GM12892 (cell line): ENCODE measurements at regions not wholly inside any gene's neighbourhood (a gene's known extent, or its start where the extent isn't known, plus 50 kb on each side); places are given as distances from the start of the nearest gene placed in this dataset.
"Not testable (repeated sequence)": the region's sequence is repeated elsewhere in the genome, so short reads cannot be mapped to it uniquely, and the experiment has no call there.

Experiments
- DNase-seq: peaks from one replicate; pipeline ENCODE4 v3.0.0; 2011; ENCODE audit not compliant: insufficient read length
- FAIRE-seq: peaks from 2 replicates; lab custom pipeline; 2011; peaks lifted over from hg19 to GRCh38; lab: Jason Lieb, UNC
- POLR2A ChIP-seq: IDR thresholded peaks from 2 replicates; pipeline ENCODE4 v1.6.1; 2011; ENCODE audit warnings: low read depth, low read length, control low read depth
- POLR2AphosphoS5 ChIP-seq: IDR thresholded peaks from 2 replicates; pipeline ENCODE4 v1.6.1; 2011; ENCODE audit warnings: low read depth, low read length, control low read depth
- TAF1 ChIP-seq: IDR thresholded peaks from 2 replicates; pipeline ENCODE4 v1.6.1; 2011; ENCODE audit warnings: low read depth, mild to moderate bottlenecking, control low read depth, low read length, borderline replicate concordance

DNA sequence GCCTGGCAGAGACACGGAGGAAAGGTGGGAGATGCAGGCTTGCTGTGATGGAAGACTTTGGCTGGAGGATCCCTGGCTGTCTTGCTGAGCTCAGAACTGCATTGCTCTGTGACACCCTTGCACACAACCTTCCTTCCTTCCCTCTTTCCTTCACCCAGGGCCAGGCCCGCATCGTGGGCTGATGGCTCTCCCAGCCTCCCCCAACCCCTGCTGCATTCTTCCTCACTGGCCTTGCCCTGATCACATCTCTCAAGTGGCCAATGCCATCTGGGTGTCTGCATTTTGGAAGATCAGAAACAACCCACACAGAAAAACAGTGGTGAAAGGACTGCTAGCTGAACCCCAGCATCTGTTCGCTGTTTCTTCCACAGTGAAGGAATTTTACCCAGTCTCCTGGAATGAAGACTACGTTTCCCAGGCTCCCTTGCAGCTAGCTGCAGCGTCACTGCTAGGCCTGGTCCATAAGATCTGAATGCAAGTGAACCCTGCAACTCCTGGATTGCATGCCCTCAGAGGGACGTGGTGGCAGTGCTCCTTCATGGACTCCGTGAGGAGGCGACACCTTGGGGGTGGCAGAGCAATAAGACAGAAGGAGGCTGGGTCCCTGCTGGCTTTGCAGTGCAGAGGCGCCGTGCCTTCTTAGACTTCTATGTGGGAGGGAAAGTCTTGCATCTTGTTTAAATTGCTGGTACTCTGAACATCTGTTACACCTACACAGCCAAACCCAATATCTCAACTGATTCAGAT, 78.9 kb upstream of the YWHAQ start:
- no peak for FAIRE-seq
- no peak for DNase-seq
- TF ChIP-seq POLR2AphosphoS5 (no peak), POLR2A (no peak), TAF1 (no peak)

DNA sequence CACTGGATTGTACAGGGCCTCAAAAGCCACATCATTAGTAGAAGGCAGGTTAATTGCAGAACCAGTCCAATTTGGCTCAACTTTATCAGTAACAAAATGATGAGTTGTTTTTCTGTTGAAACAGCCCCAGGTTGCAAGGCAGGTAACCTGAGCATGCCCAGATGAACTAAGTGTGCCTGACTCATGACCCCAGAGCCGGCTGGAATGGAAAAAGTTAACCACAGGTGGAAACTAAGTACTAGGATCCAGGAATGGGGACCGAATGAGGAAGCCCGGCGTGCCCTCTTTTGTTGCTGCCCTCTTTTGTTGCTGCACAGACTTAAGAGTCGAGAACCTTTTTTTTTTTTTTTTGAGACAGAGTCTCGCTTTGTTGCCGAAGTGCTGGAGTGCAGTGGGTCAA, 79.5 kb upstream of the YWHAQ start:
- TF ChIP-seq POLR2AphosphoS5 (no peak), POLR2A (no peak), TAF1 (no peak)
- DNase-seq: no peak
- no peak for FAIRE-seq

DNA sequence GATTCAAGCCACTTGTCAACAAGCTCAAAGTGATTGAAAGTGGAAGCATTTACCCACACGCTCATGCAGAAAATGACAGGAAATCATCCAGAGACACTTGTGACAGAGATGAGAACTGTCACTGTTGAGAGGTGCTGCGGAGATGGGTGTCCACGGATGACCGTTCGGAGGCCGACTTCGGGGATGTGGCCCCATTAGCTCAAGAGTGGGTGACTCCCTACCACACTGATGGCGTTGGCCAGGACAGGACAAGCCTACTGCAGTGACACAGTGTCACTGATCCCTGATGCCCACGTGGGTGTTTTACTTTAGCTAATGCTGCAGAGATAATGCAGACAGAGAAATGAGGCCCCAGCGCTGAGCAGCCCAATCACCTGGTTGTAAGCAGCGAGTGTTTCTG, 81.5 kb upstream of the YWHAQ start:
- no peak for TF ChIP-seq POLR2A
- TF ChIP-seq TAF1: no peak
- no peak for TF ChIP-seq POLR2AphosphoS5
- DNase-seq: no peak
- peak; percentile 57 for FAIRE-seq

DNA sequence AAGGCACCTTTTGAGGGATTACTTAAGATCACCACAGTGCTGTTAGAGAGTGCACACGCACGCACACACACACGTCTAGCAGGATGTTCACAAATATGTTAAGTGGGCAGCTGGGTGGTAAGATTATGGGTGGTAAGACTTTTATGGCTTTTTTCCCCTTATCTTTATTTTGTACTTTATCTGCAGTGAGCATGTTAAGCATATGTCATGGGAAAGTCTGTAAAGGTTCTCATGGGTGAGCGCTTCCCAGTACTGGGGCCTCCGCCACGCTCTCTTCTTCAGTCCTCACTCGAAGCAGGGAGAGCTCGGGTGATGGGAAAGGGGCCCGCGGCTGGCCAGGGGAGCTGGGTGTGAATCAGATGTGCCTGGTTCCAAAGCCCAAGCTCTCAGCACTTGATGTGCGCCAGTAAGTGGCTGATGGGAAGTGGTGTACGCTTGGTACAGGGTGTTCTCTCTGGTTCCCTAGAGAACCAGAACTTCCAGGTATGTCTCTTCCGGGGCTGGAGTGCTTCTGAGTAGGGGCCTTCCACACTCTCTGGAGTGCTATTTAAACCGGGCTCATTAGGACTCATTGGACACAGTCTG, 83.9 kb upstream of the YWHAQ start:
- no peak for DNase-seq
- TF ChIP-seq POLR2A (no peak), POLR2AphosphoS5 (no peak), TAF1 (no peak)
- FAIRE-seq: no peak

DNA sequence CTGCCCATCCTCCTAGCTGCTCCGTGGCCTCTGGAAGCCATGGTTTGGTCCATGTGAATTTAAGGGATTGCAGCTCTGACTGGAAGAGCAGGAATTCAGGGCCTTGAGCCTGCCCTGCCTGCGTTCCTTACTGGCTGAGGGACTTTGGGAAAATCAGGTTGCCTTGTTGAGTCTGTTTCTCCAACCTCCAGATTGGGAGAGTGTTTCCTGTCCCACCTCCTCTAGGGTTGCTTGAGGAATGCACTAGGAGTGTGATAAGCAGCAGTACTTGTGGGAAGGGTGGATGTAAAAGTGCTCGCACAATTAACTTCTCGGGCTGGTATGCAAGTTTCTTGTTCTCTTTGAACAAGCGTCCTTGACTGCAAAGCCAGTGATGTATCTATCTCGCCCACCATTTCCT, 84.4 kb upstream of the YWHAQ start:
- FAIRE-seq (no peak), DNase-seq (no peak)
- TF ChIP-seq POLR2A (no peak), POLR2AphosphoS5 (no peak), TAF1 (no peak)

DNA sequence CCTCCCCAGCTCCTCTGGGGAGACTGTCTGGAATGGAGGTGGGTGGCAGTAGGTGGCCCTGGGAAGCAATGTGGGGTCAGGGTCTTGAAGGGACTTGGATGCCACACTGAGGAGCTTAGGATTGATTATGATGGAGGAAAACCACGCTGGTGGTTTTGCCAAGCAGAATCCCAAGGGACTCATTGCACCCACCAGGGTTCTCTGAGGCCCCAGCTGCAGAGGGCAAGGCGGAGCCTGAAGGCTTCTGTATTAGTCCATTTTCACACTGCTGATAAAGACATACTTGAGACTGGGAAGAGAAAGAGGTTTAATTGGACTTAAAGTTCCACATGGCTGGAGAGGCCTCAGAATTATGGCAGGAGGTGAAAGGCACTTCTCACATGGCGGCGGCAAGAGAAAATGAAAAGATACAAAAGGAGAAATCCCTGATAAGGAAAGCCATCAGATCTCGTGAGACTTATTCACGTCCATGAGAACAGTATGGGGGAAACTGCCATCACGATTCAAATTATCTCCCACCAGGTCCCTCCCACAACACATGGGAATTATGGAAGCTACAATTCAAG, 87.2 kb upstream of the YWHAQ start:
- FAIRE-seq: no peak
- DNase-seq: no peak
- no peak for TF ChIP-seq POLR2AphosphoS5
- no peak for TF ChIP-seq POLR2A
- no peak for TF ChIP-seq TAF1

DNA sequence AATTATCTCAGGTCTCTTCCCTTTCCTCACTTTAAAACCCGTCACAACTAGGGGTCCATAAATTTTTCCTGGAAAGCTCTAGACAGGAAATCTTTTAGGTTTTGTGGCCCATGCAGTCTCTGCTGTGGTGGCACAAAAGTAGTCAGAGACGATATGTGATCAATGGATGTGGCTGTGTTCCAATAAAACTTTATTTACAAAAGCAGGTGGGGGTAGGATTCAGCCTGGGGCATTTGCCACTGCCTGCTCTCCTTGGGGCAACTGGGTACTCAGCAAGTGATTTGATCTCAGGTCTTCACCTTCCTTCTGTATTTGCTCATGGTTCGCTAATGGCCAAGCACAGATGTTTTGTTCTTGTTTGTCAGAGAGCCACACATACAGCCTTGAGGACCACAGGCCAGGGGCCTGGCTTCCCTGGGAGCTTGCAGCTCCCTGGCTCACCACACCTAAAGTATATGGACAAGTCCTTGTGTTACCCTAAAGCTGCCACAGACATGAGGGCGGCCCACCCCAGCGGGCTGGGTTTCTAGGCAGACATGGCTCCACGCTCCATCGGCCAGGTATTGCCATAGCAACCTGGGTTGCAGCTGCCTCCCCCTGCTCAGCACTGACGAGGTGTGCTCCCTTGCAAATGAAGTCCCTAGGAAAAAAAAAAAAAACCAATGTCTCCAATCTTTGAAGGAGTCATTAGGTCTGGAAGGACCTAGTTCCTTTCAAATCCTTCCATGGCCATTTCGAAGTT, 89.7 kb upstream of the YWHAQ start:
- no peak for FAIRE-seq
- TF ChIP-seq POLR2AphosphoS5 (no peak), POLR2A (no peak), TAF1 (no peak)
- DNase-seq: no peak

DNA sequence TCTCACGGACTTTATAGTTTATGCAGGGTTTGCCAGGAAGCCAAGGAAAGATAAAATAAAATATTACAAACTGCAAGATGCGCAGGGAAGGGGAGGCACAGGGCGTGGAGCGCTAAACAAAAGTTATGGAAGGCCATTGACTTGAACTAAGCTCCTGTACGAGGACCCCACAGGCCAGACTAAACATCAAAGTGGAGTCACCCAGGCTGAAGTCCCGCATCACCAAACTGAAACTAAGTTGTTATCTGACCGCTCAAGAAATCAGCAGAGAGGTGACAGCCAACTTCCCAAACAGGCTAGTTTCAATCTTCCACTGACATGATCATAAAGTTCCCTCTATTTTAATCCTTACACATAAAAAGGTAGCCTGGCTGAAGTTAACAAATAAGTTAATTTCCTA, 90.5 kb upstream of the YWHAQ start:
- TF ChIP-seq POLR2AphosphoS5: no peak
- no peak for TF ChIP-seq POLR2A
- TF ChIP-seq TAF1: no peak
- FAIRE-seq (no peak), DNase-seq (no peak)

DNA sequence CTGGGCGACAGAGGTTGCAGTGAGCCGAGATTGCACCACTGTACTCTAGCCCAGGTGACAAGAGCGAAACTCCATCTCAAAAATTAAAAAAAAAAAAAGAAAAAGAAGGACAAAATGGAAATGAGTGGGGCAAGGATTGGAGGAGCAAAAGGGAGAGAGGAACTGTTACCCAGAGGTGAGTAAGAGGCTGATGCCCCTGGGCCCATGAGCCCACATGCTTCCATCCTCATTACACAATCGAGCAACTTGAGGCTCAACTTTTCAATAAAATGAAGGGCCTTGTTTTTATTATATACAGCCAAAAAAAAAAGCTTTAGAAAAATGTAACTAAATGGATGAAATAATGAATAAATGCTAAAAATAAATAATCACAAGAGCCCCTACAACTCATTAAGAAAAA, 91.7 kb upstream of the YWHAQ start:
- no peak for TF ChIP-seq TAF1
- no peak for TF ChIP-seq POLR2A
- no peak for TF ChIP-seq POLR2AphosphoS5
- FAIRE-seq (no peak), DNase-seq (no peak)

DNA sequence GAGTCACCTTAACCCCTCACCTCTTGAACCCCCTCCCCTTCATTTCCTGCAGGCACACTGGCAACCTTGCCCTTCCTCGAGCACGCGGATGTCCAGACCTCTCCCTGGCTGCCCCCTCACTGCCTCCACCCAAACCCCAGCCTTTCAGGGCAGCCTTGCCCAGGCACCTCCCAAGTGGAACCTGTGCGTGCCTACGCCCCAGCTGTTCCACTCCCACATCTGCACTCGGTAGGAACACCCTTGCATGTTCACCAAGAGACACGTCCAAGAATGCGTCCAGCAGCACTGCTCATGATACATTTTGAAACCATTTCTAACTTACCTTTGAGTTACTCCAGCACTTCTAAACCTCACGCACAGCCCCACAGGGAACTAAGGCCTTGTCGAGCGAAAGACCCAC, 93.8 kb upstream of the YWHAQ start:
- FAIRE-seq (no peak), DNase-seq (no peak)
- TF ChIP-seq POLR2A (no peak), POLR2AphosphoS5 (no peak), TAF1 (no peak)

DNA sequence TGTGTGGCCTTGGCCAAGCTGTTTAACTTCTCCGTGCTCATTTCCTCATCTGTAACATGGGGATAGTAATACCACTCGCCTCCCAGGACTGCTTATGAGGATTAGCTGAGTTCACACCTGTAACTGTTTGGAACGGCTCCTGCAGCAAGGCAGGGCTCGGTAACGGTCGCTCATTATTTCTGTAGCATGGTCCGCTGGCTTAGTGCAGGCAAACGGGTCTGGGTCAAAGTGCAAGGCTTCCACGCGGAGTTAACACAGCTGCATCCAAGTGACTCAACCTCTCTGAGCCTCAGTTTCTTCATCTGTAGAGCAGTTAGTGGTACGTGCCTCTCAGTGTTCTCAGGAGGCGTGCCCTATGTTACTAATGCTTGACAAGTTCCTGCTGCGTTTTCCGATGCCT, 94.3 kb upstream of the YWHAQ start:
- DNase-seq (no peak), FAIRE-seq (no peak)
- TF ChIP-seq TAF1: no peak
- TF ChIP-seq POLR2AphosphoS5: no peak
- TF ChIP-seq POLR2A: no peak

DNA sequence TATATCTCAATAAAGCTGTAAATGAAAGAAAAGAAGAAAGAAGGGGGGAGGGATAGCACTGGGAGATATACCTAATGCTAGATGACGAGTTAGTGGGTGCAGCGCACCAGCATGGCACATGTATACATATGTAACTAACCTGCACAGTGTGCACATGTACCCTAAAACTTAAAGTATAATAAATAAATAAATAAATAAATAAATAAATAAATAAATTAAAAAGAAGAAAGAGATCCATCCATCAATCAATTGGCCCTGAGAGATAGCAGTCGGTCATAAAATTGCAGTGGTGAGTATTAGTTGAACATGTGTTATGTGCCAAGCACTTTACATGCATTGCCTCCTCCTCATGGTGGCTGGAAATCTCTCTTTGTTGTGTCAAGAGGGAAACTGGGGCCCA, 95.2 kb upstream of the YWHAQ start:
- DNase-seq, FAIRE-seq: not testable (repeated sequence)

DNA sequence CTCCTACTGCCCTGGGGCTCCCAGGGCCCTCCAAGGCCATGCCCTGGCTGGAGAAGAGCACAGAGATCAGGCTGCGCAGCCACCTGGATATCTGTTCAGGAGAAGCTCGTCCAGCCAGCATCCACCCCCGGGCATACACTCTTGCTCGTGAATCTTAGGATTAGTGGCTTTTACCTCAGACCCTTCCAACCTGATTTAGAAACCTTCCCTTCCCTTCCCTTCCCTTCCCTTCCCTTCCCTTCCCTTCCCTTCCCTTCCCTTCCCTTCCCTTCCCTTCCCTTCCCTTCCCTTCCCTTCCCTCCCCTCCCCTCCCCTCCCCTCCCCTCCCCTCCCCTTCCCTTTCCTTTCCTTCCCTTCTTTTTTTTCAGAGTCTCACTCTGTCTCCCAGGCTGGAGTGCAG, 99.7 kb upstream of the YWHAQ start:
- not testable (repeated sequence) for FAIRE-seq, DNase-seq
